GM21528 (cell line): ENCODE measurements at regions not wholly inside any gene's neighbourhood (a gene's known extent, or its start where the extent isn't known, plus 50 kb on each side); places are given as distances from the start of the nearest gene placed in this dataset.

Experiments
- ATAC-seq: cut with Tn5 transposase; IDR thresholded peaks from one replicate; pipeline ENCODE4 v1.9.1; 2021; ENCODE audit warnings: mild to moderate bottlenecking, moderate library complexity; ENCODE audit not compliant: unreplicated experiment, low FRiP score

DNA sequence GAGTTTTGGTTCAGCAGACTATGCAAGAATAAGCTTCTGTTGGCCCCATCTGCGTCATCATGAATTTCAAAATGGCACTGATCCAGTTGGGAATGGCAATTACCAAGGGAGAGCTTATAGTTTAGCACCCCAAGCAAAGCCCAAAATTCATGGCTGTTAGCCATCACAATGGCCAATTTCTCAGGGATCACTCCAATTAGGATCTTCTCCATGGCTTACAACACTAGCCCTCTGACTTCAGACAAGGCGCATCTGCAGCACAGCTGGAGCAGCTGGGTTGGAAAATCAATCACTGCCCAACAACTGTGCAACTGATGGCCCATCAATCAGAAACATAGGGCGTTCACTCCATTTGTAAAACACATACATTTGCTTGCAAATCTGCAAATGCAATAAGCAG lies 273.6 kb downstream of the SRBD1 start:
- ATAC-seq: no peak

DNA sequence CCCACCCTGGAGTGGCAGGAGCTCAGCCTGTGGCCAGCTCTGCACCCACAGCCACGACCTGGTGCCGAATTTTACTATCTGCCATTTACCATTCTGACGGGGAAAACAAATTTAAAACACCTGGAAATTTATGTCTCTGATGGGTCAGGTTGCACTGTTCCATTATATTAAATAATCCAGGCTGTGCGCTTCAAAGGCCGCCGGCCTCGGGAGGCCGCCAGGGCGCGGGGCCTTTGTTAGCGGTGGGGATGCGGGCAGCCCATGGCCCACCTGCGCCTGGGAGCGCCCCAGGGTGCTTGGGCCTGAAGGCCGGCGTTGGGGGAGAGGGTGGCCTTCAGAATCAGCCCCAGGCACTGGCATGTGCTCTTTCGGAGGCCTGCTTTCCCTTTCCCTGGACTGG lies 276.9 kb downstream of the SRBD1 start:
- no peak for ATAC-seq

DNA sequence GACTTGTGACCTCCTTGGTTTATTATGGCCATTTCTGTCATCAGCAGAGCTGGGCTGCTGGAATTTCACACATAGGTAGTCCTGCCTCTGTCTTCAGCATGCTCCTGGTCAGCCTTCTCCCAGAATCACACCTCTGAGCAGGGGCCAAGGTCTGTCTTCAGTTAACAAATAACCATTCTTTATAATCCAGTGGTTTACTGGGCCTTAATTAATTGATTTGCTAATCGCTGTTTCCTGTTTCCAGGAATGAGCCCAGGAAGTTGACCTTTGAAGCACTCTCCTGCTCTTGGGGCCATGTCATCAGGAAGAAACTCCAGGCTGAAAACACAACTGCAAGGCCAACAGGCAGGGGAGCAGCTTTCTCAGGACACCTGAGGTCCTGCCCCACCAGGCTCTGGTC lies 278.5 kb downstream of the SRBD1 start:
- ATAC-seq: no peak

DNA sequence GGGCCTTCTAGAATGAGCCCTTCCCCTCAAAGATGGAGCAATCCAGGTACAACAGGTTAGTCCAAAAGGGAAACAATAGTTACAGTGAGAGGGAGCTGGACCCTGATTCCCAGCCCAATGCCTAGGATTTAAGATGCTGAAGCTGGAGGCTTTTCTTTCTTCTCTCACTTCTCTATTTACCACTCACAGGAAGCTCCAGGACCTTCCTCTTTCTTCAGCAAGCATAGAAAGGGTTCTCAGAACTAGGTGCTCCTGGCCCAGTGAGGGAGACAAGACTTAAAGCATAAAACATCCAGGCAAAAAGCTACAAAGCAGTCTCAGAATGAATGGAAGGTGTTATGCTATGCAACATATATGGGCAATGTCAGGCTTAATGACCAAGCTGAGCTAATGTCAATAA lies 279.0 kb downstream of the SRBD1 start:
- ATAC-seq: no peak

DNA sequence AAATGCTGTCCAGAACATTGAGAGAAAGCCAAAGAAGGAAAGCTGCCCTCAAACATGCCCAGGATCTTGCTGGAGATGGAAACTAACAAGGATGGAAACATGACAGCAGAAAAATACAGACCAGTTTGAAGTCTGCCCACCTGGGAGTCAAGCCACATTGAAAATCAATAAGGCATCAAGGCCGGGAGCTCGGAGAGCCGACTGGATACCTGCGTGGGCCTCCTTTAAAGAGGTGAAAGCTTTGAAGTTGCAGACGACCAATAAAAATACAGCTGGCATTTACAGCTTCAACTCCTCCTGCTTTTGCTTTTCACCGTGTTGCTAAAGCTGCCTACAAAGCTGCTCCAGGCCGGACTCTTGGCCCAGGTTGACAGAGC lies 279.7 kb downstream of the SRBD1 start:
- ATAC-seq: no peak

DNA sequence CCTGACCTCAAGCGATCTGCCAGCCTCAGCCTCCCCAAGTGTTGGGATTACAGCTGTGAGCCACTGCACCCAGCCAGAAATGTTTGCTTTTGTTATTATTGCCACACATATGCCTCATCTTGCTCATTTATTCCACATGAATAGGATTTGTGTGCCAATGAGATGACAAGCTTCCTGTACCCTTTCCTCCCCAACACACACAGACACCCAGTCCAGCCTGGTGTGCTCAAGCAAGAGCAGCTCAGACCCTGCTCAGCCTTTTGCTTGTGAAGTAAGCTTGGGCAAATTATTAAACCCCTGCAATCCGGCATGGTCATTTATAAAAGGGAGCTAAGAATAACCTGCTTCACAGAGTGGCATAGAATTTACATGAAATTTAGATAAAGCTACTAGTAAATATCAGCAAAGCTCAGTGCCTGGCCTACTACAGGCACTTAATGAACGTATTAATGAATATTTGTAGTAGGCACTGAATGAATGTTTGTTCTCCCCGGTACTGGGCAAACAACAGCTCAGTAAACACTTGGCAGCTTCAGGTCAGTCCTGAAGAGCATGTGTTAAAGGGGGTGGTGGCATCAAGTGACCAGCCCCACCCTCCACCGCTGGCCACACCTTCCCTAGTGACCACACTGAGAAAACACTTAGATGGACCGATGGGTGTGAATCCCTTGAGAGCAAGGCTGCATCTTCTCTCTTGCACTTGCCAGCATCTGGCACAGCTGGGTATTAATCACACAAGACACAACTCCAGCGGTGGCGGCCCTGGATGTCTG lies 280.2 kb downstream of the SRBD1 start:
- ATAC-seq: no peak

DNA sequence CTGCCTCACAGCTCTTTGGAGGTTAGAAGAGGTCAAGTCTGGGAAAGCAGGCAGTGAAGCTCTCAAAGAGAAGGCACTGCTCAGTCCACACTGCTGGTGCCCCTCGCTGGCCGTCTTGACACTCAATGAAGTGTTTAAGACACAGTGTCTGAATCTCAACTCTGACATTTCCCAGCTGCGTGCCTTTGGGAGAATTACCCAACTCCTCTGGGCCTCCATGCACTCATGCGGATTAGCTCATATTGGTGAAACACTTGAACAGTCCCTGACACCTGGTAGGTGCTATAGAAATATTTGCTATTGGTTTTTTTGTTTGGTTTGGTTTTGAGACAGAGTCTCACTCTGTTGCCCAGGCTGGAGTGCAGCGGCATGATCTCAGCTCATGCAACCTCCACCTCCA lies 281.0 kb downstream of the SRBD1 start:
- ATAC-seq: no peak

DNA sequence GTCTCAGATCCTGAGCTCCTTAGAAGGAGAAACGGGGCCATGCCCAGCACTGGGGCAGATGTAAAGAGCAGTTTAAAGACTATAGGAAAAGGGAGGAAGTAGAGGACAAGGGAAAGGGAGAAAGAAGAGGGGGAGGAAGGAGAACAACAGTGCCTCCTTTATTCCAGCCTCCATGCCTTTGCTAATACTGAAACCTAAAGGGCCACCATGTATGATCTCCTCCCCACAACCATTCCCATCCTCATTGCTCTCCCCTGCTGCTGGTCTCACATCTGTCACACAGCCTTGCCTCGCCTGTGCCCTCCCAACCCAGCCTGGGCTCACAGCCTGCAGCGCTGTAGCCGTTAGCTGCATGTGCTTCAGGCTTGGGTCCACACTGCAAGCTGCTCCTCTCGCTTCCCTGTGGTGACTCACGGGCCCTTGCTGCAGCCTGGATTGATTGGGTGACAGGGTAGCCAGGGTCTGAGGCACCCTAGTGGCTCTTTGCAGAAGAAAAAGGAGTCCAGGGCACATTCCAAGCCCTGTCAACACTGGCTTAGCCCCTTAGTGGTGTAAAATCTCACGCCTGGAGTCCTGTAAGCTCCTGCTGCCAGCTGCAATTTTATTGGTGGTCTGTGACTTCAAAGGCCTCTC lies 281.9 kb downstream of the SRBD1 start:
- no peak for ATAC-seq

DNA sequence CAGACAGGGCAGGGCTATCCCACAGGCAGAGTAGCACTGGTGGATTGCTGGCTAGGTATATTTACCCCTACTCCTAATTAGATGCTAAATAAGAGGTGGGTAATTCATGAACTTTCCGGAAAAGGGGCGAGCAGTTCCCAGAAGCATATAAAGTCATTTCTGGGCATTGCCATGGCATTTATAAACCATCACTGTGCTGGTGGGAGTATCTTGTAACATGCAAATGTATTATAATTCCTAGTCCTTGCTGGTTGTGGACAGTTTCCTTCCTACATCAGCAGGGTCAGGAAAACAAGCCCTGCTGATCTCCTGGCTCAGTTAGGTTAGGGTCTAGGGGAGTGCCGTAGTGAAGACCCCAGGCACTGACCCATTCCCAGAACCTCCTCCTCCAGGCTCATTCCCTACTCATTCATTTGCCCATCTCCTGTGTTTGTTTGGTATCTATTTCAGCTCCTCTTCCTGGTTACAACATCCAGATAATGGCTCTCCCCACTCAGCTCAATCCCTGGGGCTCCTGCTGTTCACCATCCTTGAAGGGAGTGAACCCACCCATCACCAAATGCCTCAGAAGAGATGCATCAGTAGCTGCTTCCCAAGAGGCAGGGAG lies 282.7 kb downstream of the SRBD1 start:
- no peak for ATAC-seq

DNA sequence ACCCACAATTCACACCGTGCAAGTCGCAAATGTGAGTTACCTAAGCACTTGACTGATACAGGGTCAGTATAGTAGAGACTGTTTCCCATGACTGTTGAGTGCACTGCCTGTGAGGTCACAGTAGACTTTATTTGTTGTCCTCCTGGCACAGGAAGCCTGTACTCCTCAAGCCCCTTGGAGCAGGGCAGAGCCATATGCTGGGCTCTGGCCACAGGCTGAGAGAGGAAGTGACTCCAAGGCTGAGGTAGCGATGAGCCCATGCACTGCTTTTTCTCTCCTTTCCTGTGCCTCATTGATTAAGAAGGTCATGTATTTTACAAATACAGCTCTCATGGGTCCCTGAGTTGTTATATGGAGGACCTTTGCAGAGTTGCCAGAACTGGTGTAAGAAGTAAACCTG lies 287.7 kb downstream of the SRBD1 start:
- no peak for ATAC-seq

DNA sequence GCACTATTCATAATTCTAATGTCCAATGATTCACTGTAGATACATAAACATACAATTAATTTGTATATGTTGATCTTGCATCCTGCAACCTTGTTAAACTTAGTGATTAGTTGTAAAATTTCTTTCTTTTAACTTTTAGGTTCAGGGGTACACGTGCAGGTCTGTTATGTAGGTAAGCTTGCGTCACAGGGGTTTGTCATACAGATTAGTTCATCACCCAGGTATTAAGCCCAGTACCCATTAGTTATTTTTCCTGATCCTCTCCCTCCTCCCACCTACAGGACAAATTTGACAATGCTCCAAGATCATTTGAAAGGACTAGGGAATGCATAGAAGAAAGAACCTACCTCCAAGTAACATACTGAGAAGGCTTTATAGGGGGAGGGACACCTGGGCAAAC lies 290.1 kb downstream of the SRBD1 start:
- ATAC-seq: no peak

DNA sequence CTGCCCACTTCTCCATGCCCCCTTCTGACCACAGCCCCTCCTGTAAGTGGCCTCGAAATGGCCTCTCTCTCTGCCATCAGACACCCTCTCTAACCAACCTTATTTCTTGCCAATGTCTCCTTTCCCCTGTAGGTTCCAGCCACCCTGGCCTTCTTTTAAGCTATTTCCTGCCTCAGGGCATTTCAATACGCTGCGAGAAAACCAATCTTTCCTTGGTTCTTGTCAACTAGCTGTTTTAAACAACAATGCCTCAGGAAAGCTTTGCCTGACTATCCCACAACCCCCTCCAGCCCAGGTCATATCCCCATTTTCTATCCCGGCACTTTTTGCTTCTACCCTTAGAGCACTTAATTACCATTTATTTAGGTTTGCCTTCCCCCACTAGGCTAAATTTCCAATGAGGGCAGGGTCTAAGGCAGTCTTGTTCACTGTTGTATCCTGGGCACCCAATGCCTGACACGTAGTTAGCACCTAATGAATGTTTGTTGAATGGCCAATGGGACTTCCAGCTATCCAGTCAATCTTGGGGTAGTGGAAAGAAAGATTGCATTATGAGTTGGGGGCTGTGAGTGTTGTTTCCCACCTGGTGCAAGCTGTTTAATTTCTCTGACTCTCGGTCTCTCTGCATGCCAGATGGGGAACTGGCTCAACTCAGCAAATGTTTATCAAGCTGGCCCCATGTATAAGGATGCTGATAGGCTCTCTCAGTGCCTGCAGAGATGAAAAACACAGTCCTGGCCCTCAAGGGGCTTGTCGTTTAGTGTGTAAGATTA lies 291.2 kb downstream of the SRBD1 start:
- ATAC-seq: no peak

DNA sequence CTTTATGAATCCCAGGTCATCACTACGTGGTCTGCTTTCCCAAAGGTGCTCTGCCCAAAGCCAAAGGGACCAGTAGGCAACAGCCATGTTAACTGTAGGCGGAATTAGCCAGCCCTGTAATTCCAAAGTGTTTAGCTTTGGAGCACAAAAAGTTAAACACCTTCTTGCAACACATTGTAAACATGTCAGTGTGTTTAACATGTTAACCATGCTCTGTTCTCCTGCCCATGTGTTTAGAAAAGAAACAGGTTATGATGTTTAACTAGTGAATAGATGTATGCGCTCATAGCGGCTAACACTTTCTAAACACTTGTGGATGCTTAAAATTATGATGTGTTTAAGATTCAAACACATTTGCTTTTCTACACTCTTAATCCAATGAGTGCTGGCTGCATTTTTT lies 292.4 kb downstream of the SRBD1 start:
- ATAC-seq: no peak

DNA sequence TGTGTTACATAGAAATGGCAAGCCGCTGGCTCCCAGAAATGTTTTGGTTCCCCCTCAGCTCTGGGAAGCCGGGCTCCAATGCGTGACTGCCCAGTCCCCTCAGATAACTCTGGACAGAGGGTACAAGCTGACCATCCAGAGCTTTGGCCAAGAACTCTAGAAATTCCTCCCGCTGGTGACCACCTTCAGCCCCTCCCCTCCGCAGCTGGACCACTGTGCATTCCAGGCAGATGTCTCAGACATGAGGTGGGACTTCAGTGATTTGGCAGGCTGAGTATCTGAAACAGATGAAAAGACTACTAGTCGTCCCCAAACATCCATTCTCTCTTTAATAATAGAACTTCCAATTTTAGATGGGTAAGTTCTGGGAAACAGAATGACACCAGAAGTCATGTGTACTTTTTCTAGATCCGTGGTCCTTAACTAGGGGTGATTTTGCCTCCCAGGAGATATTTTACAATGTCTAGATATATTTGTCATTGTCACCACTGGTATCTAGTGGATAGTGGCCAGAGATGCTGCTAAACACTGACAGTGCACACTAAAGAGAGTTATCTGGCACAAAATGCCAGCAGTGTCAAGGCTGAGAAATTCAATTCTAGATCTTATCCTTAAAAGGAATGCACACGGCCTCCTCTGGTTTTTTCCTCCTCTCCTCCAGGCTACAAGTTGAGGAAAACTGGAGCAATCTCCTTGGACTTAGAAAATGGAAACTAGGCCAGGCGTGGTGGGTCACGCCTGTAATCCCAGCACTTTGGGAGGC lies 294.3 kb downstream of the SRBD1 start:
- ATAC-seq: no peak

DNA sequence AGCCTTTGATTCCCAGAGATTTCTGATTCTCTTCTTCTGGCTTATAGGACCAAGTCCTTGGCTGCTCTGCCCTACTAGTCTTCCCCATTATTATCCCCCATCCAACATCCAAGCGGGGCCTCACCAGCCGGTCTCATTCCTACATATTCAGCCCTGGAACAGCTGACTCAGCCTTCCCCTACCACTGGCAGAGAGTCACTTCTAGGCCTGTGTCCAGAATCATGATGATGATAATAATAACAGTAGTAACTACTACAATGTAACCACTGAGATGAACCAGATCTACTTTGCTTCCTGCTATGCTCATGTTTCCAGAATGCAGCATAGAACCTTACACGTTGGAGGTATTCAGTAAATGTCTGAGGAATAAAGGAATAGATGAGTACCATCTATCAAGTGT lies 295.2 kb downstream of the SRBD1 start:
- no peak for ATAC-seq

DNA sequence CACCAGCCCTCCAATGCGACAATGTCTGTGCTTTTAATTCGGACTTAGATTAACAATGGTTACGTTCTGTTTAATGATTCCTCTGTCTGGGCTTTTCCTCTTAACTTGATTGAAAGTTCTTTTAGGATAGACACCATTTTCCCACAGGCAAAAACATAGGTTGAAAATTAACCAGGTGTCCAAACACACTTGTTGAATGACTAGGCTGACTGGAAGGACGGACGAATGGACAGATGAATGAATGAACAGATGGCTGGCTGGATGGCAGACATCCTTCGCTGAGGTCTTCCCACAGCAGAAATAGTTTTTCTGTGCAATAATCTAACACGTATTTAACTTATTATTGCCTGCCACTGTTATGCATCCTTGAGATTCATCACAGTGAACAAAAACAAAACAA lies 298.8 kb downstream of the SRBD1 start:
- ATAC-seq: no peak

DNA sequence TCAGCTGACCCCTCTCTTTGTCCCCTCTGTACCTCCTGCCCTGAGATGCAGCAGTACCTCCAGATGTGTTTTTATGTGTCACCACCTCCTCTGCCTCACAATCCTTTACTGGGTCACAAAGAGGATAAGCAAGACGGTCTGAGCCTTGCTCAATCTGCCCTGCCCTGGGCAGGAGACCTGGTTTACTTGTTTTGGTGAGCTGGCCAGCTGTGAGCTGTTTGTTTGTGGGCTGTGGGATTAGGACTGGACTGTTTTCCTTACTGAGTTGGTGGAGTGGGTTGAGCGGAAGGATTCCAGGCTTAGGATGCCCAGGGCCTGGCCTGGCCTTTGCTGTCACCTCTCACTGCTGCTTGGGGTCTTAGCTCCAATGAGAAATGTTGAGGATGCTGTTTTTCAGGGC lies 299.5 kb downstream of the SRBD1 start:
- ATAC-seq: no peak

DNA sequence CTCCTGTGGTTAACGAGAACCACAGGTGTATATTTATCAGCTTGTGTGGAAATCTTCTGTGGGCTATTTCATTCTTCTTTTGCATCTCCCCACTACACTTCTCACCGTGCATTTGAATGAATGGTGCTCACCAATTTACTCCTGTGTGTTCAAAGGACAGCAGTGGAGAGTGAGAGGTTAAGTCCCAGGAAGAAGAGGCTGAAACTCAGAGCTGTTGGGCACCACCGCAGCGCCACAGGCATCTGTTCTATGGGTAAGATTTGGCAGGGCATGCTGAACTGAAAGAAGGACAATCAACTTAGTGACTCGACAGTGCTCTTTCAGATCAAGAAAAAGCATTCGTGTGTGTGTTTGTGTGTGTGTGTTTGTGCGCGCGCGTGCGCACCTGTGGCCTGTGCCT lies 297.9 kb upstream of the SIX2 start:
- ATAC-seq: no peak

DNA sequence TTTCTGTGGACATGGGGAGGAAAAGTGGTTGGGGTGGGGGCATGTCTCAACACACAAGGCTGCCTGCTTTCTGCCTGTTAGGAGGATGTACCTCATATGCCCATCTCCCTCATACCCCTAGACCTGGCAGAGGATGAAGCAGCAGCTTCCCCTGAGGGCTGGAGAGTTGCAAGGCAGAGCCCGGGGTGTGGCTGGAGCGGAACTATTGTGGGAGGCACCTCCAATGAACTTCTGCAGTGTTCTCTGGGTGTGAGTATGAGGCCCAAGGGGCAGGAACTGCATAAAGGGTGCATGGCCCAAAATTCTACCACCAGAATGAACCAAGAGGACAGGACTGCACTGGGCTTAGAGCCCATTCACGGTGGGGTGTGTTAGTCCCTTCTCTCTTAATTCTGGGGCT lies 296.3 kb upstream of the SIX2 start:
- no peak for ATAC-seq

DNA sequence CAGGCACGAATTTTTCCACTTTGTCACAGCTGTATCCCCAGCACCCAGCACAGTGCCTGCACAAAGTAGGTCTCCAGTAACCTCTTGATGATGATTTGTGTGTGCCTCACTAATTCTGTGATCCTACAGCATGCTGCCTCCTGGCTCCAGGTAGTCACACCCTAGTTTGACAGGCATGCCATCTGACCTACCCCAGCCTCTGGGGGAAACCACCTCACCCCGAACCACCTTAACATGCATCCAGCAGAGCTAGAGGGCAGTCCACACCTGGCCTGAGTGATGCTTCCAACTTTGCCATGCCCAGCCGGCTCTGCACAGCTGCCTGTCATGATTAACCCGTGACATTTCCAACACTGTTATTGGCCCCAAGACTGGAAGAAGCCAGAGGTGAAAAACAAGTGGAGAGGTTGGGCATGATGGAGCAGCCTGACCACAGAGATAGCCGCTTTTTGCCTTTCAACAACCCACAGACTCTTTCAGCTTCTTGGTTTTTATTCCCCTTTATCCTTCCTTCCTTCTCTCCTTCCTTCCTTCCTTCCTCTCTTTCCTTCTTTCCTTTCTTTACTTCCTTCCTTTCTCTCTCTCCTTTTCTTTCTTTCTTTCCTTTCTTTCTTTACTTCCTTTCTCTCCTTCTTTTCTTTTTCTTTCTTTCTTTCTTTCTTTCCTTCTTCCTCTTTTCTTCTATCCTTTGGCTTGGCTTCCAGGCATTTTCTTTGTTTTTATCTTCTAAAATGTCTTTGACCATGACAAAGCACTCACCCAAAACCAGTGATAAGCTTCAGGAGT lies 294.4 kb upstream of the SIX2 start:
- no peak for ATAC-seq
